NT2/D1 (cell line): ENCODE measurements at regions not wholly inside any gene's neighbourhood (a gene's known extent, or its start where the extent isn't known, plus 50 kb on each side); places are given as distances from the start of the nearest gene placed in this dataset.

Source experiments
- DNase-seq: peaks from one replicate; pipeline ENCODE4 v3.0.0-alpha.2; 2011; ENCODE audit warnings: low read depth, low spot score
- H3K27me3 ChIP-seq: 2 replicates; pipeline ENCODE4 v1.6.0; 2011; ENCODE audit warnings: mild to moderate bottlenecking; ENCODE audit not compliant: insufficient read length, insufficient read depth
- H3K36me3 ChIP-seq: 2 replicates; pipeline ENCODE4 v1.6.1; 2011; ENCODE audit warnings: mild to moderate bottlenecking, low read length, mixed read lengths; ENCODE audit not compliant: insufficient read depth, insufficient read length
- H3K4me1 ChIP-seq: 2 replicates; pipeline ENCODE4 v1.5.1; 2011; ENCODE audit not compliant: insufficient read depth, insufficient read length
- H3K4me3 ChIP-seq: 2 replicates; pipeline ENCODE4 v1.5.1; 2011; ENCODE audit warnings: low read depth; ENCODE audit not compliant: insufficient read length
- H3K9ac ChIP-seq: 2 replicates; pipeline ENCODE4 v1.6.0; 2011; ENCODE audit warnings: low read depth; ENCODE audit not compliant: insufficient read length
- H3K9me3 ChIP-seq: 2 replicates; pipeline ENCODE4 v1.5.1; 2011; ENCODE audit warnings: mild to moderate bottlenecking, low read length; ENCODE audit not compliant: insufficient read depth
- SUZ12 ChIP-seq: IDR thresholded peaks from 2 replicates; pipeline ENCODE4 v1.6.1; 2011; ENCODE audit not compliant: insufficient read length, insufficient read depth; ENCODE audit errors: extremely low read depth
- YY1 ChIP-seq: IDR thresholded peaks from 2 replicates; pipeline ENCODE4 v1.6.1; 2011; ENCODE audit not compliant: insufficient read length, insufficient read depth
- ZNF274 ChIP-seq: IDR thresholded peaks from 2 replicates; pipeline ENCODE4 v1.6.1; 2011; ENCODE audit warnings: mild to moderate bottlenecking, low read depth, low read length

- Histone ChIP-seq H3K9ac (no peak overlapping the region), H3K27me3 (no peaks in the 10 kb centered on the region), H3K4me1 (no peaks in the 10 kb centered on the region), H3K9me3 (no peaks in the 10 kb centered on the region), H3K4me3 (no peak overlapping the region), H3K36me3 (no peaks in the 10 kb centered on the region)
- no peak for TF ChIP-seq SUZ12
- no peak for TF ChIP-seq ZNF274
- TF ChIP-seq YY1: no peak
- no peak for DNase-seq
Measured at GRCh38 chr10:63077800-63078199, 55.3 kb upstream of the NRBF2 start.

DNA sequence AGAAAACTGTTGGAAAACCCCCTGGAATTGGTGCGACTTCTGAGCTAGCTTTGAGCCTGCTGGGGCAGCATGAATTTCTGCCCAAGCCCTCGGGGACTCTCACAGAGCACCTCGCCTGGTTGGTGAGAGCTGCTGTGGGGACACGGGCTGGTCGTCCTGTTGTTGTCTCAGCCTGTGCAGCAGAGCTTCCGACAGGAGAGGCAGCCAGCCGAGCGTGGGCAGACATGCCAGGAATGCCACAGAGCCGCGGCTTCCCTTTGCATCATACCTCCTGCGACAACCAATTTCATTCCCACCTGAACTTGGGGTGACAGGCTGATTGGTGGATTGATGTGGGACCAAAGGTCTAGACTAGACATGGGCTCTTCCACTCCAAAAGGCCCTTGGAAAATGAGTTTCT, 60.2 kb upstream of the NRBF2 start:
- Histone ChIP-seq H3K27me3 (no peaks in the 10 kb centered on the region), H3K36me3 (no peaks in the 10 kb centered on the region), H3K4me3 (no peak overlapping the region), H3K4me1 (no peaks in the 10 kb centered on the region), H3K9me3 (no peaks in the 10 kb centered on the region), H3K9ac (no peak overlapping the region)
- DNase-seq: no peak
- TF ChIP-seq SUZ12 (no peak), ZNF274 (no peak), YY1 (no peak)

DNA sequence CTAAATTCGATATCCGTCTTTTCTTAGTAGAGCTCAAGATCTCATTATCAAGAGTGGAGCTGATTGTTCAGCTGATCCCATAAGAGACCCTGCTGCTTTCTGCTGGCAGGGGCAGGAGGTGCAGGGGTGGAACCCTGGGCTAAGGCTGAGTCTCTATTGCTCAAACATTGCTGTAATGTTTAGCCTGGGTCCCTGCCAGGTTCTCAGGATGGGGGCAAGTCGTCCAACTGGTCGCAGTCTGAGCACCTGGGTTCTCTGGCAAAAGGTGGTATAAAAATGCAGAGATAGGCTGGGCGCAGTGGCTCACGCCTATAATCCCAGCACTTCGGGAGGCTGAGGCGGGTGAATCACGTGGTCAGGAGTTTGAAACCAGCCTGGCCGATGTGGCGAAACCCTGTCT, 62.0 kb upstream of the NRBF2 start:
- no peaks in the 10 kb centered on the region for H3K36me3 ChIP-seq
- no peak overlapping the region for H3K9ac ChIP-seq
- no peaks in the 10 kb centered on the region for H3K9me3 ChIP-seq
- no peak for DNase-seq
- no peak overlapping the region for H3K4me3 ChIP-seq
- H3K27me3 ChIP-seq: no peaks in the 10 kb centered on the region
- no peaks in the 10 kb centered on the region for H3K4me1 ChIP-seq
- TF ChIP-seq ZNF274 (no peak), SUZ12 (no peak), YY1 (no peak)

GRCh38 chr10:63069318-63069717, 63.8 kb upstream of the NRBF2 start:
- no peak overlapping the region for H3K9ac ChIP-seq
- no peaks in the 10 kb centered on the region for H3K4me1 ChIP-seq
- no peaks in the 10 kb centered on the region for H3K36me3 ChIP-seq
- TF ChIP-seq ZNF274 (no peak), SUZ12 (no peak), YY1 (no peak)
- H3K9me3 ChIP-seq: no peaks in the 10 kb centered on the region
- no peak overlapping the region for H3K4me3 ChIP-seq
- H3K27me3 ChIP-seq: no peaks in the 10 kb centered on the region
- no peak for DNase-seq

DNA sequence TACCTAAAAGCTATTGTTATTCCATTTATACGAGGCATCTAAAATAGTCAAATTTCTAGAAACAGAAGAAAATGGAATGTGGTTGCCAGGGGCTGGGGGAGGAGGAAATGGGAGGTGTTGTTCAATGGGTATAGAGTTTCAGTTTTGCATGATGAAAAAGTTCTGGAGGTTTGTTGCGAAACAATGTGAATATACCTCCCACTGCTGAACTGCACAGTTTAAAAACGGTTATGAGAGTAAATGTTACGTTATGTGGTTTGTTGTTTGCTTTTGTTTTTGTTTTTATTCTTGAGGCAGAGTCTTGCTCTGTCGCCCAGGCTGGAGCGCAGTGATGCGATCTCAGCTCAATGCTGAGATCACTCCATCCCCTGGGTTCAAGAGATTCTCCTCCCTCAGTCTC, 64.9 kb upstream of the NRBF2 start:
- H3K9ac ChIP-seq: no peak overlapping the region
- no peaks in the 10 kb centered on the region for H3K27me3 ChIP-seq
- no peaks in the 10 kb centered on the region for H3K36me3 ChIP-seq
- no peaks in the 10 kb centered on the region for H3K9me3 ChIP-seq
- H3K4me1 ChIP-seq: no peaks in the 10 kb centered on the region
- H3K4me3 ChIP-seq: no peak overlapping the region
- TF ChIP-seq YY1: no peak
- no peak for TF ChIP-seq ZNF274
- TF ChIP-seq SUZ12: no peak
- no peak for DNase-seq

DNA sequence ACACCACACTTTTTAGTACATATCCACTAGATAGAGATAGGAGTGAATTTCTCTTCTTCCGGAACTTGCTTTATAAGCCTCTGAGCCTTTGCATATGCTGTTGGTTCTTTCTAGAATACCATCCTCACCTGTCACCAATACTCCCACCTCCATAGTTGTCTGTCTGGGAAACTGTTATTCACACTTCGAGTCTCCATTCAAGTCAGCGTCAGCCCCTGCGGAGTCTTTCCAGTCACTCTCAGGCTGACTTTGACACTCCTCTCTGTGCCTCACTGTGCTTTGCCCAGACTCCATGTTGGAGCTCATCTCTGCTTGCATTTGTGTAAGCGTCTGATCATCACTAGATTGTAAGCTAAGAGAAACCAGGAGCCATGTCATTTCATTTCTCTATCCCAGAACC, 66.5 kb upstream of the NRBF2 start:
- H3K27me3 ChIP-seq: no peaks in the 10 kb centered on the region
- TF ChIP-seq ZNF274 (no peak), YY1 (no peak), SUZ12 (no peak)

DNA sequence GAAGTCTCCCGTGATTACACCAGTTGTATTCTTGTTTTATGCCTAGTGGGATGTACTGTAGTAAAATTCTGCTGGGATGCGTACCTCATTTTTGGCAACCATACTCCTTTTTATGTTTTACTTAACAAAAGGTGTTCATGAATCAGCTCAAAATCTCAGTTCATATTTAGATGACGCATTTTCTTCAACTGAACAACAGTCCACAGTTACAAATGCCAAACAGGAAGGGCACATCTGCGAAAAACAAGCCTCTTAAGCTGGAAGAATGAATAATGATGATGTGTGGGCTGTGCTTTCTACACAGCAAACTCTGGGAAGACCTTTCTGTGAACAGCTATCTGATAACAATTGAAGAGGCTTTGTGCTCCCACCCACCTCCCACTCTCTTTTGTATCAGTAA, 68.4 kb upstream of the NRBF2 start:
- no peak for TF ChIP-seq ZNF274
- no peak for TF ChIP-seq YY1
- TF ChIP-seq SUZ12: no peak
- Histone ChIP-seq H3K4me3 (no peak overlapping the region), H3K27me3 (no peaks in the 10 kb centered on the region), H3K9me3 (no peaks in the 10 kb centered on the region), H3K9ac (no peak overlapping the region), H3K36me3 (no peaks in the 10 kb centered on the region), H3K4me1 (no peaks in the 10 kb centered on the region)
- no peak for DNase-seq

More for the DNA sequence above, 66.5 kb upstream of the NRBF2 start:
- Histone ChIP-seq H3K36me3 (no peaks in the 10 kb centered on the region), H3K9me3 (no peaks in the 10 kb centered on the region), H3K9ac (no peak overlapping the region), H3K4me3 (no peak overlapping the region), H3K4me1 (no peaks in the 10 kb centered on the region)
- DNase-seq: no peak

DNA sequence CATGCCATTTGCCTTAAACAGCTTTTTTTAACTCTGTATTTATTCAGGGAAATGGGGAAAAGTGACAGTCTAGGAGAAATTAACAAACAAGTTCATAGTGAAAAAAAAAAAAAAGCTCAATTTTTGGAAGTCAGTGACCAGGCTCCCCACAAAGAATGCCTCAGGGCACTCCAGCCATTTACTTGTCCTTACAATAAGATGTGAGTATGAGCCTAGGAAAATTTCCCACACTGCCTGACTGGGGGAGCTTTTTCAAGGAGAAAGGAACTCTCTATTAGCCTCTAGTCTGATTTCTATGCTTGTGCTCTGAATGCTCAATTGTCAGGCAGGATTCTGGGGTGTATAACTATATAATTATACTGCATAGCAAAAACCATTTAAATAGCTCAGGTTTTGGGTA, 74.9 kb upstream of the NRBF2 start:
- H3K9ac ChIP-seq: no peak overlapping the region
- no peaks in the 10 kb centered on the region for H3K9me3 ChIP-seq
- no peaks in the 10 kb centered on the region for H3K4me1 ChIP-seq
- no peaks in the 10 kb centered on the region for H3K27me3 ChIP-seq
- TF ChIP-seq SUZ12 (no peak), YY1 (no peak), ZNF274 (no peak)
- DNase-seq: no peak
- H3K36me3 ChIP-seq: no peaks in the 10 kb centered on the region
- no peak overlapping the region for H3K4me3 ChIP-seq
